SH-SY5Y (cell line): ENCODE measurements at regions not wholly inside any gene's neighbourhood (a gene's known extent, or its start where the extent isn't known, plus 50 kb on each side); places are given as distances from the start of the nearest gene placed in this dataset.

Experiments used
- GATA2 ChIP-seq: IDR thresholded peaks from 2 replicates; pipeline ENCODE4 v1.6.1; 2011; ENCODE audit warnings: mild to moderate bottlenecking, low read depth, low read length
- GATA3 ChIP-seq: IDR thresholded peaks from 2 replicates; pipeline ENCODE4 v1.6.1; 2011; ENCODE audit warnings: low read depth, mild to moderate bottlenecking, low read length, moderate library complexity

DNA sequence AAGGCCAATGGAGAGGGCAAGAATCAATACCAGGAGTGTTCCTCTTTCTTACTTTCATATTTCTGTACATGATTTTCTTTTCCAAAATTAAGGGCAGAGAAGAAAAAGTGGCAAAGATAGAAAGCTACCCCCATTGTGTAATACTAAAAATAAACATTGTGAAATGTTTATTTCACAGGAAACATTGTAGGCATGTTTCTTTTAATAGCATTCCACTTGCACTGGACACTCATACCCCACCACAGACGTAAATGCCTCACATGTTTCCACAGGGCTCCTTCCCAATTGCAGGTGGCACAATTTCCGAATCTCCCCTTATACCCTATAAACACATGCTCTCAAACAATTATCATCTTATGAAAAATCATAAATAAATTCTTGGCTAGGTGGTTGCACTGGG, 645.1 kb upstream of the SETBP1 start:
- TF ChIP-seq GATA3 (no peak), GATA2 (no peak)

DNA sequence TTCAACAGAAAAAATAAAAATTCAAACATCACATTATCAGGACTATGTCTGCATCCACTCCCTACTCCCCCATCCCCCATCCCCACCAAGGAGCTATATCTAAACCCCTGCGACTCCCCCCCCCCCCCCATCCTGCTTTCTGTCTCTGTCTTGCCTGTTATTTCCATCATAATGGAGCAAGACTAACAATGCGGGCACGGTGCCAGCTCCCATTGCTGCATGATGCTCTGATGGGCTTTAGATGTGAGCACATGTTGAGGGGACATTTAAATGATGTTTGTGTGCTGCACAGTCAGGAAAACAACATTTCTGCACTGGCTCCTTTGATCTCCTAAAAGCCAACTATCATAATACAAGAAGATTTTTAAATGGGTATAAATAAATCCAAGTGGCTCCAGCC, 644.2 kb upstream of the SETBP1 start:
- TF ChIP-seq GATA3 (no peak), GATA2 (no peak)

GRCh38 chr18:44039216-44039615, 641.5 kb upstream of the SETBP1 start:
- TF ChIP-seq GATA2: no peak
- no peak for TF ChIP-seq GATA3

DNA sequence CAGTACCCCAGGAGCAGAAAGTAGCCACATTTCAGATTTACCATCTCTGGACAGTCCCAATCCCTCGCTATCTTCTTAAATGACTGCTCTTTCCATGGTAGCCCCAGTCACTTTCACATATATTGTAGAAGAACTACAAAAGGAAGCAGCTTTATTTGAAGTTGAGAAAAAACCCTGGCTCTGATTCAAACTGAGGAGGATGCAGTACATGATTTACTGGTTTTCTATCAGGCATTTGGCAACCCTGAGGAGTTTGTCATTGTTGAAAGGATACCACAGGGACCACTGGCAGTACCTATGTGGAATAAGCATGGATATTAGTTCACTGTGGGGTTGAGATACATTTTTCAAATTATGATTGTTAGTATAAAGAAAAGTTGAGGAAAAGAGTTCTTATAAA, 640.9 kb upstream of the SETBP1 start:
- no peak for TF ChIP-seq GATA3
- TF ChIP-seq GATA2: no peak

GRCh38 chr18:44041553-44041952, 639.1 kb upstream of the SETBP1 start:
- TF ChIP-seq GATA3: no peak
- no peak for TF ChIP-seq GATA2

GRCh38 chr18:44041961-44042360, 638.7 kb upstream of the SETBP1 start:
- TF ChIP-seq GATA3 (no peak), GATA2 (no peak)

GRCh38 chr18:44046376-44046975, 634.2 kb upstream of the SETBP1 start:
- TF ChIP-seq GATA3 (no peak), GATA2 (no peak)

- TF ChIP-seq GATA3 (no peak), GATA2 (no peak)
These were observed 633.1 kb upstream of the SETBP1 start for GRCh38 chr18:44047585-44047984.

DNA sequence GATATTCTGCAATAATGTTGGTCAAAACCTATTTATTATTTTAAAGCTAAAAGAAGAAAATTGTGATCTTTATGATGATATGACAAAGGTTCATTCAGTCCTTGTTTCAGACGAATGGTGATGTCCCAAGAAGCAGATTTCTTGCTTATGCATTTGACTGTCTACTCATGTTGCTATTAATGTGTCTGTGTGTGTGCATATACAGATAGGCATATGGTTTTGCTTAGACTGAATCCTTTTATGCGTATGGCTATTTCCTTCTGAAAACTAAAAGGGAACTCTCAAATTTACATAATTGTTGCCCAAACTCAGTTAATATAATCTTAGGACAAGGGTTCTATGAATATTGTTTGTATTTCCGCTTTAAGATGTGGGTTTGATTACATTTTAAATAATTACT, 632.3 kb upstream of the SETBP1 start:
- TF ChIP-seq GATA3: no peak
- no peak for TF ChIP-seq GATA2

GRCh38 chr18:44048846-44049245, 631.8 kb upstream of the SETBP1 start:
- no peak for TF ChIP-seq GATA3
- no peak for TF ChIP-seq GATA2

- no peak for TF ChIP-seq GATA2
- TF ChIP-seq GATA3: no peak
These were observed 629.7 kb upstream of the SETBP1 start for GRCh38 chr18:44051026-44051425.

GRCh38 chr18:44054514-44054913, 626.2 kb upstream of the SETBP1 start:
- no peak for TF ChIP-seq GATA3
- no peak for TF ChIP-seq GATA2

- TF ChIP-seq GATA2 (no peak), GATA3 (no peak)
These were observed 620.5 kb upstream of the SETBP1 start for GRCh38 chr18:44060197-44060596.

DNA sequence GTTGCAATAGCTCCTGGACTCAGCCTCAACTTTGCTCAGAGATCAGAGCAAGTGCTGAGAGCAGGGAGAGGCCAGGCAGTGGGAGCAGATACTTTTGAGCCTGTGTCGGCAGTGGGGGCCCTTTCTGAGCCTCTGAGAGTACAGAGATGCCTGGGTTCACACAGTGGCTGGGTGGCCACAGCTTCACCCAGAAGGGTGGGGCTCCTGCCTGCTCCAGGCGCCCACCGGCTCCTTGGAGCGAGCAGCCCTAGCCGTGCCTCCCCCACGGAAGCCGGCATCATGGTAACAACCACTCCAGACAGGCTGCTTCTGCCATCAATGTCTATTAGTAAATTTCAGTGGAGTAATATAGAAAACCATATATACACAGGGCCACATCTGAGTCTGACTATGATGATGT, 619.2 kb upstream of the SETBP1 start:
- TF ChIP-seq GATA3: no peak
- TF ChIP-seq GATA2: no peak

DNA sequence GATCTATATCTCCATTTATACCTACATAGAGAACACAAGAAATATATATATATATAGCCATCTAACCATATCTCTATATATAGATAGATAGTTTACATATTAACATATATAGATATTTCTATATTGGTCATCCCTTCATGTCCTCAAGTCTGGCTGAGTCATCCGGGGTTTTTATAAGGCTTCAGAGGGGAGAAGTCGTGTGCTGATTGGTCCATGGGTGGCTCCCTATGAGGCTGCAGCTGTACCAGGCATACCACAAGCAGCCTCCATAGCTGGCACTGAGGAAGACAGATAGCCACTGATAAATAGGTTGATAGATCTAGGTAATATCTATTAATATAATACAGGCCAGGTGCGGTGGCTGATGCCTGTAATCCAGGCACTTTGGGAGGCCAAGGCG, 618.3 kb upstream of the SETBP1 start:
- TF ChIP-seq GATA2 (no peak), GATA3 (no peak)

GRCh38 chr18:44065206-44065605, 615.5 kb upstream of the SETBP1 start:
- TF ChIP-seq GATA3: no peak
- TF ChIP-seq GATA2: no peak
